Sigmoid colon (tissue), 4 donors: ENCODE measurements at regions not wholly inside any gene's neighbourhood (a gene's known extent, or its start where the extent isn't known, plus 50 kb on each side); places are given as distances from the start of the nearest gene placed in this dataset.

Experiments
- POLR2A ChIP-seq, 2 donors: fragments of 450-650 bp; IDR thresholded peaks; one replicate each; pipeline ENCODE4 v1.6.1; 2016; ENCODE audit warnings: antibody characterized with exemption in 2 of 2, mild to moderate bottlenecking in 2 of 2, moderate library complexity in 2 of 2
- POLR2AphosphoS5 ChIP-seq, 4 donors: sonication (generic); formaldehyde crosslinking; IDR thresholded peaks; one replicate each; pipeline ENCODE4 v1.6.1; 2017; ENCODE audit warnings: antibody characterized with exemption in 4 of 4

- TF ChIP-seq POLR2AphosphoS5 (IDR thresholded peaks at IDR 0.05): no peak
- no peak for TF ChIP-seq POLR2A (IDR thresholded peaks at IDR 0.05)
Measured at GRCh38 chr6:48404927-48405326, 293.9 kb upstream of the PTCHD4 start.
